ENCODE measurements at regions not wholly inside any gene's neighbourhood (a gene's known extent, or its start where the extent isn't known, plus 50 kb on each side); places are given as distances from the start of the nearest gene placed in this dataset.

- TF ChIP-seq CTCF (IDR thresholded peaks at IDR 0.05) (no peak), POLR2A (IDR thresholded peaks at IDR 0.05) (no peak)
These were observed 672.2 kb downstream of the INHBA start for GRCh38 chr7:41030673-41031072.

All from sigmoid colon (tissue), 3 donors.